Activated T-helper 2 cell treated with anti-CD3 and anti-CD28 coated beads, Interferon-gamma antibody, Interleukin-2, Interleukin-4, amounts not matched to agents 10 μg/mL and 5 μg/mL and 100 μg/mL, durations not matched to agents 14 hours and 24 hours and 36 hours (primary cell): ENCODE measurements at regions not wholly inside any gene's neighbourhood (a gene's known extent, or its start where the extent isn't known, plus 50 kb on each side); places are given as distances from the start of the nearest gene placed in this dataset.

Experiments used
- DNase-seq: peaks from one replicate; pipeline ENCODE4 v3.0.0; 2021; ENCODE audit warnings: low spot score
- H3K27ac Mint-ChIP-seq: one replicate; pipeline ENCODE4 v1.8.0; 2021; ENCODE audit warnings: mixed read lengths
- H3K27me3 Mint-ChIP-seq: one replicate; pipeline ENCODE4 v1.8.0; 2021; ENCODE audit warnings: low read depth, mixed read lengths
- H3K36me3 Mint-ChIP-seq: one replicate; pipeline ENCODE4 v1.8.0; 2021; ENCODE audit warnings: low read depth, mixed read lengths
- H3K4me1 Mint-ChIP-seq: one replicate; pipeline ENCODE4 v1.8.0; 2021; ENCODE audit warnings: low read depth, mixed read lengths
- H3K4me3 Mint-ChIP-seq: one replicate; pipeline ENCODE4 v1.8.0; 2021; ENCODE audit warnings: low read depth, mild to moderate bottlenecking, moderate library complexity, mixed read lengths
- H3K9me3 Mint-ChIP-seq: one replicate; pipeline ENCODE4 v1.8.0; 2021; ENCODE audit warnings: mixed read lengths
- intact Hi-C: fragments of 100-400 bp; cut with micrococcal nuclease; formaldehyde crosslinking; loops from one replicate; pipeline ENCODE4 v1.15.1; 2023

- no peak for DNase-seq
- H3K27me3 Mint-ChIP-seq = no peaks in the 10 kb centered on the region
- H3K27ac Mint-ChIP-seq = no peak overlapping the region
- intact Hi-C loops = no loop called here
- H3K36me3 Mint-ChIP-seq = no peaks in the 10 kb centered on the region
- no peak overlapping the region for H3K4me3 Mint-ChIP-seq
- no peaks in the 10 kb centered on the region for H3K9me3 Mint-ChIP-seq
- H3K4me1 Mint-ChIP-seq = no peaks in the 10 kb centered on the region
Measured at GRCh38 chrX:128543114-128543513, 490.9 kb upstream of the ACTRT1 start.

DNA sequence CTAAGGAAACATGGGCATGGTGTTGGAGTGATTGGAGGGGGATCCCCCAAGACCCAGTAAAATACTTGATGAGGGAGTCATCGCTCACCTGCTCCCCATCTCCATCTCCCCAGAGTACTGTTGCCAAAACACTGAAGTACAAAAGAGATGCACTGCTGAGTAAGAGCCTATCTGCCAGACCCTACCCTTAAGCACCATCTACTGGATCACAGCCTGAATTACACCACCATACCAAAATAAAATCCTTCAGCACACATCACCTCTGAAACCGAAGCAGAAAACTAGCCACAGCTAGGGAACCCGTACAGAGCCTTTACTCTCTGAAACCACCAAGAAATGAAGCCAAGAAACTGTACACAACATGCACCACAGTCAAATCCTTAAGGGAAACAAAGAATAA is 466.3 kb upstream of the ACTRT1 start:
- no peaks in the 10 kb centered on the region for H3K4me1 Mint-ChIP-seq
- no peak overlapping the region for H3K27ac Mint-ChIP-seq
- H3K4me3 Mint-ChIP-seq = no peak overlapping the region
- intact Hi-C loops = no loop called here
- no peaks in the 10 kb centered on the region for H3K27me3 Mint-ChIP-seq
- no peaks in the 10 kb centered on the region for H3K9me3 Mint-ChIP-seq
- no peaks in the 10 kb centered on the region for H3K36me3 Mint-ChIP-seq
- no peak for DNase-seq

- no peaks in the 10 kb centered on the region for H3K9me3 Mint-ChIP-seq
- no peak overlapping the region for H3K4me3 Mint-ChIP-seq
- H3K27ac Mint-ChIP-seq = no peak overlapping the region
- no peaks in the 10 kb centered on the region for H3K36me3 Mint-ChIP-seq
- no peak for DNase-seq
- H3K27me3 Mint-ChIP-seq = no peaks in the 10 kb centered on the region
- no peaks in the 10 kb centered on the region for H3K4me1 Mint-ChIP-seq
- intact Hi-C loops = no loop called here
Measured at GRCh38 chrX:128517691-128518090, 465.5 kb upstream of the ACTRT1 start.

- intact Hi-C loops = no loop called here
- Mint-ChIP-seq H3K9me3 (no peaks in the 10 kb centered on the region), H3K36me3 (no peaks in the 10 kb centered on the region), H3K4me1 (no peaks in the 10 kb centered on the region), H3K27me3 (no peaks in the 10 kb centered on the region), H3K27ac (no peak overlapping the region), H3K4me3 (no peak overlapping the region)
- DNase-seq = no peak
Measured at GRCh38 chrX:128504496-128504895, 452.3 kb upstream of the ACTRT1 start.

DNA sequence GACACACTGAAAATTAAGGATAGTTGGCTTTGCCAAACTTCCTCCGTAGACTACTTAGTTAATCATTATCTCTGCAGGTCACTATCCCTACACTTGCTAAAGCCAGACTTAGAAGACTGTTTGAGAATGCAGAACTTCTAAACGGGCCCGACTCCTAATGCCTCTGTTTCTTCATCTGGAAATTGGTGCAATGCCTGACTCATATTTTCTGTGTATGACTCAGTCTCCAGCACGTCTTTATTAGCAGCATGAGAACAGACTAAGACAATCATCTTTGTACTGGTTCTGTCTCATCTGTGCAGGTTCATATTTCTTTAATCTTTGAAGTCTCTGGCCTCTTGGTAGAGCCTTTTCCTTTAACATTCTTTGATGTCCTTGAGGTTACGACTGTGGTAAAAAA is 411.9 kb upstream of the ACTRT1 start:
- H3K27me3 Mint-ChIP-seq = no peaks in the 10 kb centered on the region
- no peaks in the 10 kb centered on the region for H3K4me1 Mint-ChIP-seq
- intact Hi-C loops = no loop called here
- no peak for DNase-seq
- H3K27ac Mint-ChIP-seq = no peak overlapping the region
- H3K9me3 Mint-ChIP-seq = no peaks in the 10 kb centered on the region
- no peak overlapping the region for H3K4me3 Mint-ChIP-seq
- no peaks in the 10 kb centered on the region for H3K36me3 Mint-ChIP-seq

DNA sequence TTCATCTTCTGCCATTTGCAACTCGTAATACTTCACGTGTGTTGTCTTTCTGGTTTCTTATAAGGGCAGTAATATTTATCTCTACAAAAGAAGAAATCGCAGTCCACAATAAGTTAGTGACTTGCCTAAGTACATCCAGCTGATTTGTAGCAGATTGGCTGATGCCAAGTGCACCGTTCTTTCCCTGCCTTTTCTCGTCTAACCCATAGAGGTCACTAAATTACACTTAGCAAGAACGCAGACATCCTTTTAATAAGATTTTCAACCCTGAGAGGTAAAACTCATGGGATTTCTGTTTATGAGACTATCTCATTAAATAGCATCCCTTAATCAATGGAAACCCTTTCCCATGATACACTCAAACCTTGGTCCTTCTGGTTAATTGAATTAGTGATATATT is 408.6 kb upstream of the ACTRT1 start:
- intact Hi-C loops = no loop called here
- no peaks in the 10 kb centered on the region for H3K36me3 Mint-ChIP-seq

DNA sequence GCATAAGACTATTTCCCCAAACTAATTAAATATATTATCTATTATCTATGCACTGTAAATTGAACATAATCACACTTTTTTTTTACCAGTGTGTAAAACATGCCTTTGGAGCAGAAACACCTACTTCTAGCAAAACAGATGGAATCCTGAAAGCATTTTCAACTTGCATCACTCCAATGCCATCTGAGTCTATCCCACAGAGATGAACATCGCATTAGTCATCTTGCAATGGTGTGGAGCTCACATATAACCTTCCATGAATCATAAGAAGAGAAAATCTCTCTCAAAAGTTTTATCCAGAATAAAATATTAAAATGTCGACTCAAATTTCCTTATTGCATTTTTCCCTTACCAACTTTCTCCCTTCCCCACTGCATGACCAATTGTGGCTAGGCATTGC is 406.7 kb upstream of the ACTRT1 start:
- H3K9me3 Mint-ChIP-seq = peaks cover 10% of the 10 kb centered on the region
- DNase-seq = no peak
- H3K4me1 Mint-ChIP-seq = no peaks in the 10 kb centered on the region
- H3K4me3 Mint-ChIP-seq = no peak overlapping the region
- no peaks in the 10 kb centered on the region for H3K36me3 Mint-ChIP-seq
- intact Hi-C loops = no loop called here
- H3K27me3 Mint-ChIP-seq = no peaks in the 10 kb centered on the region
- H3K27ac Mint-ChIP-seq = no peak overlapping the region

More for the DNA sequence above, 408.6 kb upstream of the ACTRT1 start:
- no peaks in the 10 kb centered on the region for H3K27me3 Mint-ChIP-seq
- no peak overlapping the region for H3K4me3 Mint-ChIP-seq
- H3K27ac Mint-ChIP-seq = no peak overlapping the region
- no peak for DNase-seq
- no peaks in the 10 kb centered on the region for H3K4me1 Mint-ChIP-seq
- H3K9me3 Mint-ChIP-seq = peaks cover under 1% of the 10 kb centered on the region

DNA sequence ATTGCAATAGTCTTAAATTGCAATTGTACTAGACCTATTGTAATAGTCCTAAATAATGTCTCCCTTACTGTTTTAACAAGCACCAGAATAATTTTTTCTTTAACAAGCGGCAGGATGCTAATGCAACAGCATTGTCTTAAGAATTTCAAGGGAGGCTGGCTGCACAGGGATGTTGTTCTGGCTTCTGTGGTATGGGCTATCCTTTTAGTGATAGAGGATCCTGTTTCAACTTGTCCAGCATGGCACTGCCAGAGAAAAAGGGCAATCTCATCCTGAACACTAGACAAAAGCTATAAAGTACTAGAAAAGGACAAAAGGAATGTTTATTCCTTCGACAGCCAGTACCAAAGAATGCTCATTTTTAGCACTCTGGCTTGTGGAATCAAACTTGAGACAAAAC is 405.5 kb upstream of the ACTRT1 start:
- H3K4me1 Mint-ChIP-seq = no peaks in the 10 kb centered on the region
- no peak overlapping the region for H3K27ac Mint-ChIP-seq
- DNase-seq = no peak
- intact Hi-C loops = no loop called here
- H3K27me3 Mint-ChIP-seq = no peaks in the 10 kb centered on the region
- H3K36me3 Mint-ChIP-seq = no peaks in the 10 kb centered on the region
- H3K4me3 Mint-ChIP-seq = no peak overlapping the region
- H3K9me3 Mint-ChIP-seq = peaks cover 12% of the 10 kb centered on the region

DNA sequence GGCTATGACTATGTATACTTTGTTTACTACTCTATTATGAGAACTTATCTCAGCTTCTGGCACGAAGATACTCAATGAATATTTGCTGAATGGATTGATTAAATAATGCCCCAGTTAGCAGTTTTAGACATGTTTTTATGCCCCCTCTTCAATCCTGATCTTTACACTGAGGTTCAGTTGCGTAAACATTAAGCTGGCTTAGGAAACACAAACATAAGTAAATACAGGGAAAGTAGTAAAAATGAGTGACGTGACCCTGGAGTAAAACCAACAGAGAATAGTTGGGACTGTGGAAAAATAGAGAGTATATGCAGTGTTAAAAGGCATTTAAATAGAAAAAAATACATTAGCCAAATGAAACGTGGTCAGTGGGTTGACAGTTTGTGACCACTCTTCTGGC is 387.0 kb upstream of the ACTRT1 start:
- DNase-seq = no peak
- H3K27me3 Mint-ChIP-seq = no peaks in the 10 kb centered on the region
- H3K4me3 Mint-ChIP-seq = no peak overlapping the region
- no peaks in the 10 kb centered on the region for H3K4me1 Mint-ChIP-seq
- intact Hi-C loops = no loop called here
- no peak overlapping the region for H3K27ac Mint-ChIP-seq
- H3K36me3 Mint-ChIP-seq = no peaks in the 10 kb centered on the region
- H3K9me3 Mint-ChIP-seq = no peaks in the 10 kb centered on the region

GRCh38 chrX:128438082-128438481 is 385.9 kb upstream of the ACTRT1 start:
- intact Hi-C loops = no loop called here

GRCh38 chrX:128436397-128437103 is 384.3 kb upstream of the ACTRT1 start:
- Mint-ChIP-seq H3K9me3 (no peaks in the 10 kb centered on the region), H3K27me3 (no peaks in the 10 kb centered on the region)
- intact Hi-C loops = no loop called here

More at GRCh38 chrX:128438082-128438481, 385.9 kb upstream of the ACTRT1 start:
- no peak overlapping the region for H3K27ac Mint-ChIP-seq
- H3K27me3 Mint-ChIP-seq = no peaks in the 10 kb centered on the region
- no peaks in the 10 kb centered on the region for H3K9me3 Mint-ChIP-seq
- no peaks in the 10 kb centered on the region for H3K36me3 Mint-ChIP-seq
- no peak overlapping the region for H3K4me3 Mint-ChIP-seq
- no peaks in the 10 kb centered on the region for H3K4me1 Mint-ChIP-seq
- DNase-seq = no peak

GRCh38 chrX:128425546-128425945 is 373.3 kb upstream of the ACTRT1 start:
- Mint-ChIP-seq H3K4me3 (no peak overlapping the region), H3K27me3 (no peaks in the 10 kb centered on the region), H3K27ac (no peak overlapping the region), H3K4me1 (no peaks in the 10 kb centered on the region), H3K36me3 (no peaks in the 10 kb centered on the region), H3K9me3 (no peaks in the 10 kb centered on the region)
- intact Hi-C loops = no loop called here
- no peak for DNase-seq

More at GRCh38 chrX:128436397-128437103, 384.3 kb upstream of the ACTRT1 start:
- H3K4me1 Mint-ChIP-seq = no peaks in the 10 kb centered on the region
- H3K36me3 Mint-ChIP-seq = no peaks in the 10 kb centered on the region
- no peak overlapping the region for H3K27ac Mint-ChIP-seq
- no peak overlapping the region for H3K4me3 Mint-ChIP-seq
- DNase-seq = no peak

- Mint-ChIP-seq H3K4me3 (no peak overlapping the region), H3K27ac (no peak overlapping the region), H3K27me3 (no peaks in the 10 kb centered on the region), H3K4me1 (no peaks in the 10 kb centered on the region), H3K36me3 (no peaks in the 10 kb centered on the region), H3K9me3 (no peaks in the 10 kb centered on the region)
- intact Hi-C loops = no loop called here
- no peak for DNase-seq
Measured at GRCh38 chrX:128408842-128409241, 356.6 kb upstream of the ACTRT1 start.

DNA sequence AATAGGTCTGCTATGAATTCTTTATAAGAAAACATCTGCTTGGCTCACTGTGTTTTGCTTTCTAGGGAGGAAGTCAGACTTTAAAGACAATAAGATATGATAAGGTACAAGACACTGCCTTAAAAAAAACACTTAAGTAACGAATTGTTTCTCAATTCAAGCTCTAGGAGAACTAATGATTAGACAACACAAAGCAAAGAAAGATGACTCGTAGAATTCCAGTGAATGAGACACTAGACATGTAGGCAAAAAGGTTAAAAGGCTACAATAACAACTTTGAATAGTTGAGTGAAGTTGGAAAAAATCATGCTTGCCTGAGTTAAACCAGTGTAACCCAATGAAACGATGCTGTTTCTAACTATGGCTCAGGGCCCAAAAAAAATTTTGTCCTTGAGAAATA is 344.4 kb upstream of the ACTRT1 start:
- no peaks in the 10 kb centered on the region for H3K36me3 Mint-ChIP-seq
- no peak overlapping the region for H3K4me3 Mint-ChIP-seq
- DNase-seq = no peak
- intact Hi-C loops = no loop called here
- no peaks in the 10 kb centered on the region for H3K27me3 Mint-ChIP-seq
- no peaks in the 10 kb centered on the region for H3K9me3 Mint-ChIP-seq
- H3K4me1 Mint-ChIP-seq = no peaks in the 10 kb centered on the region
- no peak overlapping the region for H3K27ac Mint-ChIP-seq
